DMS153 (cell line): ENCODE measurements at regions not wholly inside any gene's neighbourhood (a gene's known extent, or its start where the extent isn't known, plus 50 kb on each side); places are given as distances from the start of the nearest gene placed in this dataset.

ENCODE experiments used
- DNase-seq: peaks from one replicate; lab custom pipeline; 2025; lab: John Stamatoyannopoulos, UW

- DNase-seq: no peak
Measured at GRCh38 chr2:145644820-145645302, 1124.9 kb upstream of the ZEB2 start.

- no peak for DNase-seq
Measured at GRCh38 chr2:145638675-145639074, 1118.8 kb upstream of the ZEB2 start.

DNA sequence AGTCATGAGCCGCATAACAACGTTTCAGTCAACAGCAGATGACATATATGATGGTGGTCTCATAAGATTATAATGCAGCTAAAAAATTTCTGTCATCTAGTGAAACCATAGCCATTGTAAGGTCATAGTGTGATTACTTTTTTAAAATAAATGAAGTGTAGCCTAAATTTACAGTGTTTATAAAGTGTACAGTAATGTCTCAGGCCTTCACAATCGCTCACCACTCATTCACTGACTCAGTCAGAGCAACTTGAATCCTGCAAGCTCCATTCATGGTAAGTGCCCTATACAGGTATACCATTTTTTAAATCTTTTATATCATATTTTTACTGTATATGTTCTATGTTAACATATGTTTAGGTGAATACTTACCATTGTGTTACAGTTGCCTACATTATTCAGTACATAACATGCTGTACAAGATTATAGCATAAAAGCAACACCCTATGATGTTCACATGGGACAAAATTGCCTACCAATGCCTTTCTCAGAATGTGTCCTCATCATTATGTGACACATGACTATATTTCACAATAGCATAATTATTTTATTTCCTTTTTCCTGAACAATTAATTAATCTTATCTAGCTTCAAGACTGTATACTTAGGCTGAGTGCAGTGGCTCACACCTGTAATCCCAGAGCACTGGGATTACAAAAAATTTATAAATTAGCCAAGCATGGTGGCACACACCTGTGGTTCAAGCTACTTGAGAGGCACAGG lies 1115.9 kb upstream of the ZEB2 start:
- no peak for DNase-seq

DNA sequence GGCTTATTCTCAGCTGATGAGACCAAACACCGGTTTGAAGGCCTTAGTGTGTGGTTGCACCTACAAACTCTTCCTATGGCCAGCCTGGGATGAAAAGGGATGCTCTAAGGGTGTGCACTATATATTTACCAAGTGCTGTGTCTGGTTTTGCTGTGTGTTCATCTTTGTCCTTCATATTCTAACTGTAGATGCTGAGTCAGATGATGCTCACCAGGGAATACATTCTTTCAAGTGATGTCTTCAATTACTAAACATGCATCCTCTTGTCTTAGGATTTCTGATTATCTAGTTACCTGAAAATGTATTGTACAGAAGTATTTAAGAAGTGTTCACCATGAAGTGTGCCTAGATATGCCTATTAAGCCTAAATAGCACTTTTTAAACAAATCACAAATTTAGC lies 1111.6 kb upstream of the ZEB2 start:
- no peak for DNase-seq

GRCh38 chr2:145626301-145626700 lies 1106.4 kb upstream of the ZEB2 start:
- no peak for DNase-seq

DNA sequence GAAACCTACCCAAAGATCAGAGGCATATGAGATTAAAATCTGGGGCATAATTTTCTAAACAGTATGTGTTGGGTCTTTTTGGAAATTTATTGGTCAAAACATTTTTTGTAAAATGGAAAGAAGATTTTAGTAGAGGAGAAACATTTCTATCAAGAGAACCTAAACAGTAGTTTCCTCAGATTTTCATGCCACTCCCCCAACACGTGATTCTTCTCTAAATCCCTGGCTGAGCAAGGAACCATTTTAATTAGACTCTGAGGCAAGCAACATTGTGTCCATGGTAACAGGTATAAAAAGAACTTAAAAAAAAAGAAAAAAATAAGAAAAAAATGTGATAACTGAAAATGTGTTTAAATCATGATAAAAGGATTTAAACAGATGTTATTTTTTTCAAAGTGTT lies 1105.2 kb upstream of the ZEB2 start:
- no peak for DNase-seq

- no peak for DNase-seq
Measured at GRCh38 chr2:145623136-145623535, 1103.2 kb upstream of the ZEB2 start.

DNA sequence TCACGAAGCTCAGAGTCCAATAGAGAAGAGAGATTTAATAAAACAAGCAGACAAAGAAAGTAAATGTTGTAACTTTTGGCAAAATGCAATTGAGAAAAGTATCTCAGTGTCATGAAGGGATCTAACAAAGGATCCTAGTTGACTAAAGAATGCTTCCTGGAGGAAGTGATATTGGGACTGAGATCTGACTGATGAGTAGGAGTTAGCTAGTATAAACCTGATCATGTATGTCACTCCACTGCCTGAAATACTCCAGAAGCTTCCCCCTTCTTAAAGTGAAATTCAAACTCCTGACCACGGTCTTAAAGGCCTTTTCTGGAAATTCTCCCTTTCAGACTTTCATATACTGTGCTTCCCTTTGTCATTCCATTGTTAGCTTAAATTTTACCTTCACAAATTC lies 1102.4 kb upstream of the ZEB2 start:
- DNase-seq: no peak

DNA sequence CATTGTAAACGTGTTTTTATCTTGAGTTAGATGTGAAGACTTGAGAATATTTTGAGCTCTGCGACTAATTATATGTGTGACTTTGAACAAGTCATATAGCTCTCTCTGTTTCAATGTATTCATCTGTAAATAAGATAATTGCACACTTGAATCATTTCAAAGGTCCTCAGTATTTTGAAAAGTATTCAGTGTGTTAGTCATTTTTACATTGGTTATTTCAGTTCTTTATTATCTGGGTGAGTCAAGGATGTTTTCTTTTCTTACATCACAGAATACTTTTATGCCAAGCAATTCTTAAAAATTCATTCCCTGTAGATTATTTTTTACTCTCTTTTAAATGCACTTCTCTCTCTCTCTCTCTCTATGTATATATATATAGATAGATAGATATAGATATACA lies 1098.0 kb upstream of the ZEB2 start:
- DNase-seq: no peak

- no peak for DNase-seq
Measured at GRCh38 chr2:145617420-145617819, 1097.5 kb upstream of the ZEB2 start.

DNA sequence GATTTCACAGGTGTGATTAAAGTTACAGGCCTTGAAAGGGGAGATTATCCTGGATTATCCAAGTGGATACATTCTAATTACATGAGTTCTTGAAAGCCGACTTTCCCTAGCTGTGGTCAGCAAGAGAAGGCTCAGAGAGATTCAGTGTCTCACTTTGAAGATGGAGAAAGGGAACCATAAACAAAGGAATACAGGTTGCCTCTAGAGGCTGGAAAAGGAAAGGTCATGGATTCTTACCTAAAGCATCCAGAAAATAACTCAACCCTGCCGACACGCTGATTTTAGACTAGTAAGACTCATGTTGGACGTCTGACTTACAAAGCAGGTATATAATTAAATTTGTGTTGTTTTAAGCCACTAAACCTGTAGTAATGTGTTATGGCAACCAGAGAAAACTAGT lies 1095.7 kb upstream of the ZEB2 start:
- DNase-seq: no peak

DNA sequence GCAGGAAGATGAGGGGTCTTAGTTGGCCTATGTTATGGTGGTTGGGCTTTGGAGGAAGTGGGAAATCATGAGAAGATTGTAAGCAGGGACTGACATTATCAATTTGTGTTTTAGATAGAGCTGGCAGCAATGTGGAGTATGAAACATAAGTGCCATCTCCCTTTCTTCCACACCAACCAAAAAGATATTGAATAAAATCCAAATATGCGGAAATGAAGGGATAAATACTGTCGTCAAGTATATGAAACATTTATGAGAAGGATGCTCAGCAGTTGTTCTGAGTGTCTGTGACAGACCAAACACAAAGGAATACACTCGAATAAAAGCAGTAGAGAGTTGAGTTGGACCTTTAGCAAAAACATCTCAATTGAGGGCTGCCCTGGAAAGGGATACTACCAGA lies 1090.0 kb upstream of the ZEB2 start:
- DNase-seq: no peak

GRCh38 chr2:145601361-145601925 lies 1081.5 kb upstream of the ZEB2 start:
- DNase-seq: no peak

GRCh38 chr2:145600811-145601210 lies 1080.9 kb upstream of the ZEB2 start:
- no peak for DNase-seq

DNA sequence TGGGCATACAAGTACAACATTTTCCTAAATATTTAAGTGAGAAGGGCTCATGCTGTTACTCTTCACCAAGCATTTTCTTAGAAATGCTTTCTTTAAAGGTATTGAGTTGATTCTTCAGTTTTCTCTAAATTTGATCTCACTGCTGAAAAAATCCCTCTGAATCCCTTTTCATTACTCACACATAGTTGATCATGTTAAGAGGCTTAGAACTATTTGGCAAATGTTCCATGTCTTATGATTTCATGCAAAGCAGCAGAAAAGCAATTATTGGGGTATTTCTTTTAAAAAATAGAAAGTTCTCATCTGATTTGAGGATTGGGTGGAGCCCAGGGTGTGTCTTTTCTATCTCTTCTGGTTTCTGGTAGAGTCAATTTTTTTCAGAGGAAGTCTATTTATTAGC lies 1079.8 kb upstream of the ZEB2 start:
- DNase-seq: no peak

DNA sequence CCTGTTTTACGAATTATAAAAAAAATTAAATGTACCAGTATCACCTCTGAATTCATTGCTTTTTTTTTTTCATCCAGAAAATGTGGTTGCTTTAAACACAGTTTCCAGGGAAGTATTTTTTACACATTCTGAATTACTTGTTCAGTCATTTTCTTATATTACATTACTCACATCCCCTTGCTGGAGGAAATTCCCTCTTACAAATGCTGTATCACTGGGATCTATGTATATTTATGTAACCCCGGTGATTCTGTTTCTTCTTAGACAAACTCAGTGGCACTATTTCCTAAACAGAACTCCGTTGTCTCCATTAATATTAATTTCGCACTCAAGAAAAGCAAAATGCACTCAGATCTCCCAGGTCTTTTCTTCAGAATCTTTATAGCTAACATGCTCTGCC lies 1078.5 kb upstream of the ZEB2 start:
- no peak for DNase-seq

GRCh38 chr2:145597809-145598208 lies 1077.9 kb upstream of the ZEB2 start:
- no peak for DNase-seq

DNA sequence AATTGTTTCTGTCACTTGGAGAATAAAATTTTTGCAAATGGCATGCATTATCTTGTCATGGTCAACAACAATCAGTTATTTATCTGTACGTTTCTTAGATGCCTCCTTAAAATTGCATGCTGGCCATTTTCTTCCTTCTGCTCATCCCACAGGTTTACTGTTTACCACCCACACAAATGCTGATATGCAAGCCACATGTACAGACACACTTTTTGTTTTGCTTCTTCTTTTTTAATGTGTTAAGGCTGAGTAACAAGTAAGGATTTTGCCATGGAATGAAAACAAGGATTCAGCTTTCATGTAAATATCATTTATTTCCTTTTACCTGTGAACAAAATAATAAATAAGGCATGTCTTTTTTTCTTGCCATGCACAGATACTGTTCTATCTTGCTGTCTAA lies 1077.1 kb upstream of the ZEB2 start:
- DNase-seq: no peak

DNA sequence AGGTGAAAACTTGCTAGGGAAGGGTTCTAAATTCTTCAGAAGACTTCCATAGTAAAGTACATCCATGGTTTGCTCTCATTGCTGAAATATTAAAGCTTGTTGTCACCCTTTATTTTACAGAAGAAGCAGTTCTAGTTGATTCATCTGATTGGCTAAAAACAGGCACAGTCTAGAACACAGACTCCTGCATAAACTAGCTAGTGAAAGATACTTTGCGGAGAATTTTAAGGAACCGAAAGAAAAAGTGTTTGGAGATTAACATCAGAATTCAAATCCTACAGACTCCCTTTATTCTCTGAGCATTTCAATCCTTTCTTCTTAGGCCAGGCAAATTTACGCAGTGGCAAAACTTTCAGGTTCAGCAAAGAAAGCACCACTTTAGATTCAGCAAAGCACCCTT lies 1076.5 kb upstream of the ZEB2 start:
- DNase-seq: no peak

DNA sequence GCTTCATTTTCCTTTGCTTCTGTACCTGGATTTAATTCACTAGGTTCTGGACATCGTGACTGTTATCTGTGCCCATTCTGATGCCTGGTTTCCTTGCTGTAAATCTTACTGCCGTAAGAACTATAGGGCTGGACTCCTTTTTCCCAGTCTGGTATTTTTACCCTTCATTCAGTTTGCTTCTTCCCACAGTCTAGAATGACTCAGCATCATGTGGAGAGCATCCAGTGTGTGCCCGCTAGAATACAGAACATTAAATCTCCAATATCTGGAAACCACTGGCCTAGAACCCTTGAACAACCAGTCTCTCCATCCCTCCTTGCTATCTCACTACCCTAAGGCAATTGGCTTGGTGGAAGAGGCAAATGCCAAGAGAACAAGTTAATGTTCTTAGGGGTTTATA lies 1075.4 kb upstream of the ZEB2 start:
- DNase-seq: no peak

DNA sequence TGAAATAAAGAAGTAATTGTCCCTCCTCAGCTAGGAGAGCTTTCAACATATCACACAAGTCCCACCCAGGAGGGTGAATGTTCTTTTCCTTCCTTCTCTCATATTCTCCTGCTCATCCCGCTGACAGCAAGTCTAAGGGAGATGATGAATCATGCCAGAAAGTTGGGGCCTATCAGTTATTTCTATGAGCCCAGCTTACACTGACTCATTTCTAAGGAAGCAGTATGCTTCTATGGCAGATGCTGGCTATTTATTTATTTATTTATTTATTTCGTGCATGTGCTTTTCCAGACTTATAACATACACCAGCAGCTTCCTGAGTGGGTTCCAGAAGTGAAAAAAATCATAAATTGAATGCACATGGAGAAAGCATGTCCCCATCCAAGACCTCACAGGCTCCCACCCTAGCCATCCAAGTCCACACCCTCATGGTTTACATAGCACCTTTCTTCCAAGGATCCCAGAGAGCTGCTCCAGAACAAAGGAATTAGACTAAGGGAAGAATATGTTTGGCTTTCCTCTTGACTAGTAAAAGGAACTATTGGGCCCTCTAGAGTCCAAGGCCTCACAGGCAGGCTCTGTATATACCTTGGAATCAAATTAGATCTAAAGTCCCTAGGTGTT lies 1074.2 kb upstream of the ZEB2 start:
- no peak for DNase-seq

GRCh38 chr2:145593280-145593679 lies 1073.4 kb upstream of the ZEB2 start:
- no peak for DNase-seq

DNA sequence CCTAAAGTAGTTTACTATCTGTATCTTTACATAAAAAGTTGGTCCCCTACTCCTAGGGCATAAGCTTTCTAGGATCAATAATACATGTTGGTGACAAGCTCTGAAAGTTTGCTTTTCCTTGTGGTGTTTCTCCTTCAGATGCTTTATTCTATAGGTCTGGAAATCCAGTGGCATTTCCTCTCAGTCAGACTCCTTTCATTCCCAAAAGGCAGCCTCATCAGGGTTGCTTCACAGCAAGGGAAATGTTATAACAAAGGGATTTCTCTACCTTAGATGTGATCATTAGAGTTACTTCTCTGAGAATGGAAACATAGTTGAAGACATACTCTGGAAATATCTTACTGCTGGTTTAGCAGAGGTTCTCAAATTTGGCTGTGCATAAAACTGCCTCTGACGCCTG lies 1072.4 kb upstream of the ZEB2 start:
- no peak for DNase-seq
